ENCODE measurements at regions not wholly inside any gene's neighbourhood (a gene's known extent, or its start where the extent isn't known, plus 50 kb on each side); places are given as distances from the start of the nearest gene placed in this dataset.

DNA sequence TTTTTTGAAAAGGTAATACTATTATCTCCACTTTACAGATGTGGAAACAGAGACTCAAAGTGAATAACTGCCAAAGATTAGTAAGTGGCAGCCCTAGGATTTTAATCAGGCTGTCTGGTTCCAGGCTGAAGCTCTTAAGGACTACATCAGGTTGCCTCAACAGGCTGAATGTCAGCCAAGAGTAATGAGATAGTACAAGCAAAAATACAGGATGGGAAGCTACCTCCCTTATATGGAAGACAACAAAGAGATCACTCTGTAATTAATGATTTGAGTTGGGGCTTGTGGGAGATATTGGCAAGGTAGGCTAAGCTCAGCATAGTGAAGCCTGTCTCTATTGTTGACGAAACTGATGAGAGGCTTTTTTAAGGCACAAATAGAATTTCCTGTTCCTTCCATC lies 323.1 kb downstream of the KCNJ3 start:
- TF ChIP-seq, protein P1, sequence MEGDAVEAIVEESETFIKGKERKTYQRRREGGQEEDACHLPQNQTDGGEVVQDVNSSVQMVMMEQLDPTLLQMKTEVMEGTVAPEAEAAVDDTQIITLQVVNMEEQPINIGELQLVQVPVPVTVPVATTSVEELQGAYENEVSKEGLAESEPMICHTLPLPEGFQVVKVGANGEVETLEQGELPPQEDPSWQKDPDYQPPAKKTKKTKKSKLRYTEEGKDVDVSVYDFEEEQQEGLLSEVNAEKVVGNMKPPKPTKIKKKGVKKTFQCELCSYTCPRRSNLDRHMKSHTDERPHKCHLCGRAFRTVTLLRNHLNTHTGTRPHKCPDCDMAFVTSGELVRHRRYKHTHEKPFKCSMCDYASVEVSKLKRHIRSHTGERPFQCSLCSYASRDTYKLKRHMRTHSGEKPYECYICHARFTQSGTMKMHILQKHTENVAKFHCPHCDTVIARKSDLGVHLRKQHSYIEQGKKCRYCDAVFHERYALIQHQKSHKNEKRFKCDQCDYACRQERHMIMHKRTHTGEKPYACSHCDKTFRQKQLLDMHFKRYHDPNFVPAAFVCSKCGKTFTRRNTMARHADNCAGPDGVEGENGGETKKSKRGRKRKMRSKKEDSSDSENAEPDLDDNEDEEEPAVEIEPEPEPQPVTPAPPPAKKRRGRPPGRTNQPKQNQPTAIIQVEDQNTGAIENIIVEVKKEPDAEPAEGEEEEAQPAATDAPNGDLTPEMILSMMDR (conservative IDR thresholded peaks at IDR 0.05; ENCODE audit: low read length) = no peak
- no peak for TF ChIP-seq EZH2phosphoT487 (IDR thresholded peaks at IDR 0.05; ENCODE audit: borderline replicate concordance, low read depth, low read length)
